EH (cell line): ENCODE measurements at regions not wholly inside any gene's neighbourhood (a gene's known extent, or its start where the extent isn't known, plus 50 kb on each side); places are given as distances from the start of the nearest gene placed in this dataset.
"Not testable (repeated sequence)": the region's sequence is repeated elsewhere in the genome, so short reads cannot be mapped to it uniquely, and the experiment has no call there.

Source experiments
- DNase-seq: peaks from one replicate; pipeline ENCODE4 v3.0.0-alpha.2; 2015; ENCODE audit warnings: low read depth

DNA sequence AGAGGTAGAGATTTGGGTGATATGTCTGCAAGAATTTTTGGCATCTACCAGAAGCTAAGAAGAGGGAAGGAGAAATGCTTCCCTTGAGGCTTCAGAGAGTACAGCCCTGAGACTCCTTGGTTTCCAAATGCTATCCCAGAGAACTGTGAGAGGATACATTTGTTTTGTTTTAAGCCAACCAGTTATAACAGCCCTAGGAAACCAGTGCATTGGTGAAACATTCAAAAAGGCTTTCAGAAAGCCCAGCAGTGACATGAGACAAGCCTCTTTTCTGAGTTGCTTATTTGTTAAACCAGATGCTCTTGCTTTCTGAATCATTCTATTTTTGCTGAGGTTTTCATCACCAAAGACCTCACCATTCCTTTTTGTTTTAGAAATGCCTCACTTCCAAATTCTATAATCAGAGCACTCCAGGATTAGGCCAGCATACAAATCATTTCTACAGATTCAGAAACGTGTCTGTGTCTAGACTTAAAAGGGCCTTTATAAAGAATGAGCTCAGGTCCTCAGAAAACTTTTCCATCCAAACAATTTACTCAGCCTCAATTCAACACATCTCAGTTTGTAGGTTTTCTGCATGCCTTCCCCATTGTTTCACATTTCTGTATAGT lies 1617.8 kb upstream of the FLRT2 start:
- DNase-seq: no peak

DNA sequence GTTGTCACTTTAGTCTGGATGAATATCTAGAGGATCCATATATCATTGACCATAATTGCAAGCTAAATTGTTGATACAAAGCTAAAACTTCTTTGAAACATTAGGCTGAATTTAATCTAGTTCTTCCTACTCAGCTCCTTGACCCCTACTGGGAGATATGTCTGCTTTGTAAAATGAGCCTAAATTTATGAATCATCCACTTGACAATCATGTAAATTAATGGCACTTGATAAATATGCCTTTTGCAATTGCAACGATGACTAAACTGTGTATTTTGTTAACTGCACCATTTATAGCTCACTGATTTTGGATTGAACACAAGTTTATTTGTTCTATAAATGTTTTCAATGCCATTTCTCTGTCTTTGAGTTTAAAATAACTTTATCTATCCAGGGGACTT lies 1616.5 kb upstream of the FLRT2 start:
- no peak for DNase-seq

DNA sequence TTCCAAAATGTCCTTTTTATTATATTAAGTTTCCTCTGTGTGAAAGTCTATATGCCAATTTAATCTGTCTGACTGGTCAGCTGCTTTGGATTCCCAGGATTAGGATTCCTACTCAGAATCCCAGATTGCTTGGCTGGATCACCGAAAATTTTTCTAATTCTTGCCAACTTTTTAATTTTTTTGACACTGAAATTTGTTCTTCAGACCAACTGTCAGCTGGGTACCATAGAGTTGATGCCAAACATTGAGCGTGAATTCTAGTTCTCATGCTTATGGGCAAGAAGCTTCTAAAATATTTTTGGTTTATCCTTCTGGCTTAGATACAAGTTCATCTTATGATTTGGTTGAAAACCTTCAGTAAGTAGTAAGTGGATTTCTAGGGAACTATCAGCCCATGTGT lies 1611.4 kb upstream of the FLRT2 start:
- DNase-seq: no peak

DNA sequence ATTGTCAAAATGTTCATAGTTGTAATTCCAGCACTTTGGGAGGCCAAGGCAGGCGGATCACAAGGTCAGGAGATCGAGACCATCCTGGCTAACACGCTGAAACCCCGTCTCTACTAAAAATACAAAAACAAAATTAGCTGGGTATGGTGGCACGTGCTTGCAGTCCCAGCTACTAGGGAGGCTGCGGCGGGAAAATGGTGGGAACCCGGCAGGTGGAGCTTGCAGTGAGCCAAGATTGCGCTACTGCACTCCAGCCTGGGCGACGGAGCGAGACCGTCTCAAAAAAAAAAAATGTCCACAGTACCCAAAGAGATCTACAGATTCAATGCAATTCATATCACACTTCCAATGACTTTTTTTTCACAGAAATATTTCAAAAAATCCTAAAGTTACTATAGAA lies 1610.3 kb upstream of the FLRT2 start:
- DNase-seq: not testable (repeated sequence)

DNA sequence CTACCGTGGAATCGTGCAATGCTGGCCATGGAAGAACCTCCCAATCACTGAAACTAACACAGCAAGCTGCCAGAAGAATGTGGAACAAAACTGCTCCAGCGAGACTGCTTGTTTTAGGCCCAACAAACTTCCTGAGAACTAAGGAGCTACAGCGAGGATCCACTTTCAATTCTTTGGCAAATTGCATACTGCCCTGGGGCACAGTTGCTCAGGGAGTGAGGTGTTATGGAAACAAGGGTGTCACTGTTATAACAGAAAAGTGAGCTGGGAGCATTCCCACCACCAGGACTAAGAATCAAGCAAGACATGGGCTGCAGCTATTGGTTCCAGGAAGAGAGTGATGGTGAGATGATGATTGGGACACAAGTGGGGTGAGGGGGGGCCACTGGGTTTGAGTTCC lies 1606.1 kb upstream of the FLRT2 start:
- DNase-seq: no peak

DNA sequence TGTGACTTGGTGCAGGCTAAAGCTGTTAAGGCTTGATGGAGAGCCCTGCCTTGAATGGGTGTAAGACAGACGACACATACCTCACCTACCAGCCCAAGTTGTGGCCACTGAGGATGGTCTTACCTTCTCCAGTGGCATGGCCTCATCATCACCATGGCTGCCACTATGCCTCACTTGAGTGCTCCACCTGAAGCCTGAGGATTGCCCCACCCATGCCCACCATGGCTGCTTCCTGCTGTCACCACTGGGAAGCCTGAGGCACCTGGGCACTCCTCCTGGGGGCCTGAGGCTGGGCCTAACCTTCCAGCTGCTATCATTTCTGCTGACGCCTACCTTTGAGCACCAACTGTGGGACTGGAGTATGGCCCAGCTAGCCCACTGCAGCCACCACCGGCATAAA lies 1605.7 kb upstream of the FLRT2 start:
- no peak for DNase-seq

DNA sequence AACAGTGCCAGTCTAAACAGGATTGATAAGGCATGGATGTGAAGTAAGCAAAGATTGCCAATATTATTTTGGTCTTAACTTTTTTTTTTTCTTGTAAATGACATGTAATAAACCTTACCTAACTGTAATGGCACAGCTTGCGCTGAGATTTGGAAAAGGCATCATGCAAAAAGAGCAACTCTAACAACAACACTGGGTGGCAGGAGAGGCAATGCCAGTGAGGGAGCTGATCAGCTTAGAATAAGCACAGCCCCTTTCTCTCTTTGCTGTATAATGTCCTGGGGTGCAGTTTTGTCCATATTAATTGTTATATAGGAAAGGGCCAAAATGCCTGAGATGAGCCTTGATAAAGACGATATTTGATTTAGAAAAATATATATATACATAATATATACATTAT lies 1589.7 kb upstream of the FLRT2 start:
- no peak for DNase-seq

DNA sequence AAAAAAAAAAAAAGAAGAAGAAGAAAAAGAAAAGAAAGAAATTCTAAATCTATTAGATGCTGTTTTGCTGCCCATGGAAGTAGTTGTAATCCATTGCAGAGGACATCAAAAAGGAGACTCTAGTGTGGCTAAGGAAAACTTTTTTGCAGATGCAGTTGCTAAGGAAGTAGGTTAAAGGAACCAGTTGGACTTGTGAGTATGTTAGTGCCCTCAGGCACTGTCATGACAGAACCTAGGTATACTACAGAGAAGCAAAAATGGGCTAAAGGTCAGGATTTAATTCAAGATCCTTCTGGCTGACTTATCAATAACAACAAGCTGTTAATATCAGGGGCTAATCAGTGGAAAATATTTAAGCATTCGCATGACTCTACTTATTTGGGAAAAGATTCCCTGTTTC lies 1571.6 kb upstream of the FLRT2 start:
- no peak for DNase-seq

DNA sequence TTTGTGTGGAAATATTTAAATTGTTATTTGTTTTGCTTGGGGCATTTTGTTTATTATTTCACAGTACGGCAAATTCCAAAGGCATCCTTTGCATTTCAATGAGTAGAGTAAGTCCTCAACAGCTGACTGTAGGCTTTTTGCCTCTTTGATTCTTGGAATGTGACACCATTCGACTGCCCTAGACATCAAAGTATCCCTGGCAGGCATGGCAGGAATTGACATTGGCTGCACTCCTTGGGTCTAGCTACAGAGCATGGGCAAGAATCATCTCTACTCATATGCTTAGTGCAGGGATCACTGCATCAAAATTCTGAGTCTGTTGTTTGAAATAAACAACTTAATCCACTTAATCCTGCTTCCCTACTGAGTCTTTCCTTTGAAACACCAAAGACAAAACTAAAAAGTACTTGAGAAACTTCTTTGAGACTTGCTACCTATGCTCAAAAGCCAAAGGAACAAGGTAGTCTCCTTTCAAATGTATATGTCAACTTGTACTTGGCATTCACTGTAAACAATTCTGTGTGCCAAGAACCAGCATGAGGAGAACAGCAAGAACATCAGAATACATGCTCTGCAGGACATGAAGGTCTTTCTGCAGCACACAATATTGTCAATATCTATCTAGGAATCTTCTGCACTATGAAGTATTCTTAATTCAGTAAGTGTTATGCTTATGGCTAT lies 1569.0 kb upstream of the FLRT2 start:
- DNase-seq: no peak

DNA sequence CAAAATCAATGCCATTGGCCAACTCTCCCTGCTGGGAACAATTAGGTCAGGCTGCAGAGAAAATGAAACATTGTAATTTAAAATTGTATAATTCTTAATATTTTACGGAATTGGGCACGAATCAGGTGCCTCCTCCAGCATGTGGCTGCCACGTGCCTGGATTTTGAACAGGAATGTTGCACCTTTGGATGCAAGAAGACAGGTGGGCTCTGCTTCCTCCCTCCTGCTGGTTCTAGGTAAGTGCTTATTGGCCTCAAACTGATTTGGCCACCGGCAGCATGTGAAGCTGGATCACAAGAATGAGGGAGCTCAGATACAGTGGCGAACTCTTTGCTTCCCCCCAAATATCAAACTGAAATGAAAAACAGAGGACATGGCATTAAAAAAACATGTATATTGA lies 1559.9 kb upstream of the FLRT2 start:
- no peak for DNase-seq

DNA sequence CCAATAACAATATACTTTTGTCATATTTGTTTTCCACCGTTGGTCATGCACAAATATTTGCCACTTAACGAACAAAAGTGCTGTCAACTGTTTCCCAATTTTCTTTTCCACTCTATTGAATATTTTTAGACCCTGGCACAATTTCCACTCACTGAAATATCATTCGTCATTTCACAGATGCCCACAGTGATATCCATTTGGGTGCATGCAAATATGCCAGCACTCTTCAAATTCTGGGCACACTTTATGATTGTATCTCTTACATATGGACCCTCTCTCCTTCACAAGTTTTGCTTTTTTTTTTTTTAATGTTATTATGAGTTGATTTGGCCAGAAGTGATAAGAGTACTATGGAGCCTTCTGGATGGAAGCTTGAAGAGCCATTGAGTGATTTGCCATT lies 1557.3 kb upstream of the FLRT2 start:
- DNase-seq: no peak

DNA sequence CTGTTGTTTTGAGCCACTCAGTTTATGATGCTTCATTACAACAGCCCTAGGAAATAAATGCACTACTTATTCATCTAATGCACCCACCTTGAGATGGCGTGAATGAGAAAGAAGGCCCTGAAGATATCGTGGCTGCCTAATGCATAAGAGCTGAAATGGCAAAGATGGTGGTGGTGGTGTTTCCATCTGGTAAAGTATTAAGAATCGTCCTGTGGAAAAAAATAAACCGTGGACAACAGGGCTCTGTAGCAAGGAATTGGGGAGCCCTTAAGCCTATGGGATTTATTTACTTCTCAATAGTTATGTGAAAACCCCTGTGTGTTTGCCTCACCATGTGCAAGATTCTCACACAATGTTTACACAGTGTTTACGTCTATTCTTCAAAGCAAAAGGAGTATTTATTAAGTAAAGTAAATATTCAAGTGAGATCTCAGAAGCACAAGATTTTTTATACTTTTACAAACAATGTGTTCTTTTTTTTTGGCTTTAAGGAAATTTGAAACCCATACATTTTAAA lies 1555.2 kb upstream of the FLRT2 start:
- no peak for DNase-seq

DNA sequence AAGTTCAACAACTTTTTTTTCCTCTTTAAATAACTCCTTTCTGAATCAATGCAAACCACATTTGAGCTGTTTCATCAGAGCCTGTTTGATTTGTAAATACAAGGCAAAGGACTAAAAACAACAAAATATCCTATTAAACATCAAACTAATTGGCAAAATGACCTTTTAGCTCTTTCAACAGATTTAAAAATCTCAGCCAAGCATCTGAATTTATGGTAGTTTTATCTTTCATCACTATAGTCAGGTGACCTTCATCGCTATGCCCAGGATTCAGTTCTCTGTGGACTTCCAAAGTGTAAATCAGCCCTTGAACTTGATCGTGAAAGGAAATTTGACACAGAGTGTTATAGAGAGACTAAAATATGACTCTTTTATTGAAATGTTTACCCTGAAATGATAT lies 1554.5 kb upstream of the FLRT2 start:
- no peak for DNase-seq

DNA sequence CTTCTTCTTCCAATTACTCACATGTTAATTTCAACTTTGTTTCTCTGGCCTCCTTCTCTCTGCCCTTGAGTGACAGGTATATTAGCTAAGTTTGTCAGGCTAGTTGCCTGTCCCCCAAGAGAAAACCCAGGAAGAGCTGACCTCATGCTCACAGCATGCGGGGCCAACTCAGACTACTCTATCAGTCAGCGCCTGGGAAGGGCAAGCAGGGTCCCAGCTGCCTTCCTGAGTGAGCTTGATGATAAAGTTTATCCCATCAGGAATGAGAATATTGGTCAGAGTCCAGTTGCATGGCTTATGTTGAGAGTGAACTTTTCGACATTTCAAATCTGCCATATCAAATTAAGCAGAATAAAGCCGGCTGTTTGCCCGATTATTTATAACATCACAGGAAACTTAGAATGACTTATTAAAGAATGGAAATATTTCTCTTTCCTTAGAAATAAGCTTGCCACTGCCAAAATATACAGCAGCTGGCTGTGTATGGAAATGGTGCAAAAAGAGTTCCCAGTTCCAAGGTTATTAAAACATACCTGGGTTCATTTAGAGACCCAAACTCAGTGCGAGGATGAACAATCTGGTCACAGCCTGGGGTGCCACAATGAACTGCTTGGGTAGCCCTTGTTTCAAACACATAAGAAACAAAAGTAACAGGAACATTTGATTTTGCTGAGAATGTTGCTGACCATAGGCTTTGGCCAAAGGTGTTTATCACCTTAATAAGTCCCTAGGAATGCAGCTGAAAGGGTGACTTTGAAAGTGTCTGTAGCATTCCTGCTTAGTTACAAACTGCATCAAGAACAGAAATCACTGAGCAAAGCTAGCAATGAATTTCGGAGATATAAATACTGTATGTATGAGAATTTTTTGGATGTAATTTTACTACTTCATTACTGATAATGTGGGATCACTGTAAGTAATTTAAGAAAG lies 1553.8 kb upstream of the FLRT2 start:
- no peak for DNase-seq

DNA sequence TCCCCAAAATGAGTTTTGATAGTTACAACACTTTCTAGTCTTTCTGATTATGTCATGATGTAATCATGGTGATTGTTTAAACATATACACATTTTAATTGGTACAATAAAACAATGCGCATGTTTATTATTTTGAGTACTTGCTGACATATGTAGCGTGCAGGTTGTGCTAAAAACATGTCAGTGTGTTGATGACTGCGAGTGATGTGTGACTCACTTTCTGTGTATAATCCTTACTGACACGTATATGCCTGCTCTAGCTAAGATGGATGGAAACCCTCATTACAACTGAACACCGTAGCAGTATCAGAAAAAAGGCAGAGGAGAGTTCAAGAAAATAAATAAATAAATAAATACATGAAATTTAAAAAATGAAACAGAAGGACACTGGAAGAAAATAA lies 1552.4 kb upstream of the FLRT2 start:
- DNase-seq: no peak

DNA sequence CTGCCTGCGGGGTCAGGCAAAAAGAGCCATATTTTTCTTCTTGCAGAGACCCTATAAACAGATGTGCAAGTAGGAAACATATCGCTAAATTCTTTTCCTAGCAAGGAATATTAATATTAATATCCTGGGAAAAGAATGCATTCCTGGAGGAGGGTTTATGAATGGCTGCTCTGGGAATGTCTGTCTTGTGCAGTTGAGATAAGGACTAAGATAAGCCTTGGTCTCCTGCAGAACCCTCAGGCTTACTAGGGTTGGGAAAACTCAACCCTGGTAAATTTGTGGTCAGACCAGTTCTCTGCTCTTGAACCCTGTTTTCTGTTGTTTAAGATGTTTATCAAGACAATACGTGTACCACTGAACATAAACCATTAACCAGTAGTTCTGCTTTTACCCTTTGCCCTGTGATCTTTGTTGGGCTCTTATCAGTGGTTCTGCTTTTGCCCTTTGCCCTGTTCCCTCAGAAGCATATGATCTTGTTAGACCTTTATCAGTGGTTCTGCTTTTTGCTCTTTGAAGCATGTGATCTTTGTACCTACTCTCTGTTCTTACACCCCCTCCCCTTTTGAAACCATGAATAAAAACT lies 1548.2 kb upstream of the FLRT2 start:
- not testable (repeated sequence) for DNase-seq

DNA sequence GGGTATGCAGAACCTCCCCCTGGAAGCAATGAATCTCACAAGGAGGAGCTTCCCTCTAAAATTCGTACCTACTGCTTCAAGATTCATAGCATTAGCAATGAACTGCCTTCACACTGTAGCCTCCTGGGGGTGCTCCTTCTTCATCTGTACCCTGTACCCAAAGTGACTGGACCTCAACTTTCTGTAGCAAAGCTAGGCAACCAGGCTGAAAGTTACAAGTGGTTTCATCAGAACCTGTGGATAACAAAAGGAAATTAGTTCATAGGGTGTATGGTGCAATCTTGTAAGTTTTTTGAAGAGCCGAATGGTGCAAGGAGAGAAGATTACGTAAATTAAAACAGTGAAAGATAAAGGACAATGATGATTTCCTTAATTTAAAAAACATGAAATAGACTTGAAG lies 1541.7 kb upstream of the FLRT2 start:
- no peak for DNase-seq

DNA sequence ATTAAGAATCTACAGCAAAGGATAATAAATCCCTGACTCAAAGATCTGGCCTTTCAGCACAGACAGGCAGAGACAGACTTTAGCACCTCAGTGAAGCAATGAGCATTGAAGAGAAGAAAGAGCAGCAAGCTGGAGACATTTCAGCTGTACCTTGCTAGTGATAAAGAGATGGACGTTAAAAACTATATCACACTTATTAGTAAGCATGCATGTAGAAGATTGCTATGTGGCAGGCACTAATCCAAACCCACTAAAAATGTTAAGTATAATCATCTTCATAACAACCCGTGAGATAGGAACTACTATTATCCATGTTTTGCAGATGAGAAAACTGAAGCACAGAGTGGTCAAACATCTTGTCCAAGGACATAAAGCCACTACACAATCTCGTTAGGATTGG lies 1538.3 kb upstream of the FLRT2 start:
- no peak for DNase-seq

DNA sequence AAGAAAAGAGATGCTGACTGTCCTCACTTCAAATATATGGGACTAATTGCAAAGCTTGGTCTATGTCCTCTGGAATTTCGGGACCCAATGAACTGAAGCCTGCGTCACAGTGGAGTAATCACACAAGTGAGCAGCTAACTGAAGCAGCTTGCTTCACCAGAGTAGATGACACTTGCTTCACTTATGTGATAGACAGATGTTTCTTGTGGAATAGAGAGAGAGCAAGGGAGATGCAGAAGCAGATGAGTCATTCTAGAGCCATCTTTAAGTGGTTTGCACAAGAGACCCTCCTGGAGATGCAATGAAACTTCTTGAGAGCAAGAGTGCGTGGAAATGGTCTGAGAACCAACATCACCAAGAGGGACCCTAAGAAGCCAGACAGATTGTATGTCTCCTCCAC lies 1537.1 kb upstream of the FLRT2 start:
- DNase-seq: no peak

DNA sequence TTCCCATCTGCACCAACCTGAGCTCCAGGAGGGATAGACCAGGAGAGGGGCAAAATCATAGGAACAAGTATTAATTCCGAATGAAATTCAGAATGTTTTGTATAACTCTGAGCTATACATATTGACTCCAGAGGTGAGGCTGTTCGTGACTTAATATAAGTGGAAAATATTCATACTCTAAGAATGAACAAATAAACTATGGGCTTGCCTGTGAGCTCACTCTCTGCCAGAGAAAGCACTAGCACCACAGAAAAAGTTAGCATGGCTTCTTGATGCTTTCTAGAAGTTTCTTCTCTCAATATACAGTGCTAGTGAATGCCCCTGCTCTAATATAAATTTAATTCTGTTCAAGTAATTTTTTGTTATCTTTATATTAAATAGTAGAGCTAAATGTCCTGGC lies 1536.4 kb upstream of the FLRT2 start:
- no peak for DNase-seq

DNA sequence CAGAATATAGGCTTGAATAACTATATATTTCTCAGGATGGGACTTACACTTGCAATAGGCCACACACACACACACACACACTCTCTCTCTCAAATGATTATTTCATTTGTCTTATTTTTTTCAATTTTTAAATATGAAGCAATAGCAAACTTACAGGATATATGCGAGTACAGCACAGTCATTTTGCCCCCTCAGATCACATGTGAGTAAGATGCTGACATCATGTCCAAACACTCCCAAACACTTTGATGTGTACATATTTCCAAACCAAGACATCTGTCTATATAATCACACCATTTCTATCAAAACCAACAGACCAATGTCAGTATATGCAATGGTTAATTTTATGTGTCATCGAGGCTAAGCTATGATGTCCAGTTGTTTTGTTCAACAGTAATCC lies 1535.9 kb upstream of the FLRT2 start:
- DNase-seq: no peak

DNA sequence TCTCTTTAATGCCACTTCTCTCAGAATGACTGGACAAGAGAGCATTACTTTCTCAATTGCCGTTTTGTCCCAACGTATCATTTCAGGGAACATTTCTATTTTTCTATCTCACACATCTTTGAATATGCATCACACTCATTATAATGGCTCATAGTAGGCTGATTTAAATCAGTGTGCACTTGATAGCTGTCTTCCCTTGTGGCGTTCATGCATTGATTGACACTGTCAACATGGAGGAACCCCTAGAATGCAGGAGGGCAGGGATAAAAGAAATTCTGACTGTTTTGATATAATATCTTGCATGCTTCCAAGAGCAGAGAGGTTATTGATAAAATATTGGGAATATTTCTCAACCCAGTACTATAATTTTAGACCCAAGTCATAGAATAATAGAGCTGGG lies 1528.9 kb upstream of the FLRT2 start:
- DNase-seq: no peak

DNA sequence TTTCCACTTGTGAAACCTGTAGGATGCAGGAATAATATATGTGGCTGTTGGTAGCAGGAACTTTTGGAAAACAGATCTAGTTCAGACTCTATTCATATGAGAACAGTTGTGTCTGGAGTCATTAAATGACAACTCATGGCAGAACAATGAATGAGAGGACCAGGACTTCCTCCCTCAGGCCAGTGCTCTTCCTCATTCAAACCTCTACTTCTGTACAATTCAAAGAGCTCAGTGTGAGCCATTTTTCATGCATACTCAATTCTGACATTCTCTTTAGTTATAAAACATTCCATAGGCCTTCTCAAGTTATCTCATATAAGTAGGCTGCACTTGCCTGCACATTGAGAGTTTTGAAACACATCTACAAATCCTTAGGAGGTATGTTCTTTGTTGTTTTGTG lies 1526.6 kb upstream of the FLRT2 start:
- DNase-seq: no peak
